Gastrocnemius medialis (tissue), 4 donors: ENCODE measurements at regions not wholly inside any gene's neighbourhood (a gene's known extent, or its start where the extent isn't known, plus 50 kb on each side); places are given as distances from the start of the nearest gene placed in this dataset.

Source experiments
- POLR2A ChIP-seq, 2 donors: fragments of 450-650 bp; IDR thresholded peaks; one replicate each; pipeline ENCODE4 v1.6.1; 2017; ENCODE audit warnings: antibody characterized with exemption in 2 of 2, mild to moderate bottlenecking in 2 of 2, moderate library complexity in 2 of 2
- TF ChIP-seq, protein P1 (sequence below), 5 experiments: fragments of 450-650 bp in 3 of 5; fragments of 200-600 bp in 2 of 5; sonication (generic) in 2 of 5; IDR thresholded peaks in 4 of 5; conservative IDR thresholded peaks in 1 of 5; 1 replicate in 4 of 5; 2 replicates in 1 of 5; pipeline ENCODE4 v1.5.1; 2016 to 2019; ENCODE audit warnings: antibody characterized with exemption in 5 of 5, mild to moderate bottlenecking in 3 of 5, moderate library complexity in 3 of 5

DNA sequence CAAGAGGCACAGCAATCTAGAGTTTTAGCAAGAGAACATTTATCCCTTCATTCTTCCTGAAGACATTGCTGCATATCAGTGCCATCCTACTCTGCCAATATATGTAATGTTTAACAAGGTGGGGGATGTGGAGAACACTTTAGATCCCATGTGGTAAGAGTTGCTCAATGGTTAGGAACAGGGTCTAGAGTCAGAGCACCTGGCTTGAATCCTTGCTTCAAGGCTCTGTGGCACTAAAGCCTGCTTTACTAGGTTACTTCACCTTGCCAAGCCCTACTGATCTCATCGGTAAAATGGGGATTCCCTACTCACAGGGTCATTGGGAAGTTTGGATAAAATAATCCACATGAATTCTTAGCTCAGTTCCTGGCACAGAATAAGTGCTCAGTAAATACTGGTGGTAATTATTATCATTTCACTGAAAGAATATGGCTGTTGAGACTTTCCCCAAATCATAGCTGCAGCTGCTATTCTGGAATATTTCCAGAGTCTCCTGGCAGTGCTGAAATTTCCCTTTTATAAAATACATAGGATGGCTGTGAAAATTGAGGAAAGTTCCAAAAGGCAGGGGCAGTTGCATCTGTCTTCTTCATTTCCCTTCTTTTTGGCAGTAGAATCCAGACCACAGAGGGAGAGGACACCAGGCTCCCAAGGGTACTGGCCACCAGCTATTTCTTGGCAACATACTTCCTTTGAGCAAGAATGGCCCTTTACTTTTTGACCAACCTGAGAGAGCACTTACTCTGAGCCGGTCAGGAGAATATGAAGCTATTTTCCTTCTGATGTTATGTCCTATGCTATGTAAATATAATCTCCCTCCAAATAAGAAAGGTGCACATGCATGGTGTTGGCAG is 142.8 kb downstream of the PALM2AKAP2 start:
- TF ChIP-seq, protein P1, sequence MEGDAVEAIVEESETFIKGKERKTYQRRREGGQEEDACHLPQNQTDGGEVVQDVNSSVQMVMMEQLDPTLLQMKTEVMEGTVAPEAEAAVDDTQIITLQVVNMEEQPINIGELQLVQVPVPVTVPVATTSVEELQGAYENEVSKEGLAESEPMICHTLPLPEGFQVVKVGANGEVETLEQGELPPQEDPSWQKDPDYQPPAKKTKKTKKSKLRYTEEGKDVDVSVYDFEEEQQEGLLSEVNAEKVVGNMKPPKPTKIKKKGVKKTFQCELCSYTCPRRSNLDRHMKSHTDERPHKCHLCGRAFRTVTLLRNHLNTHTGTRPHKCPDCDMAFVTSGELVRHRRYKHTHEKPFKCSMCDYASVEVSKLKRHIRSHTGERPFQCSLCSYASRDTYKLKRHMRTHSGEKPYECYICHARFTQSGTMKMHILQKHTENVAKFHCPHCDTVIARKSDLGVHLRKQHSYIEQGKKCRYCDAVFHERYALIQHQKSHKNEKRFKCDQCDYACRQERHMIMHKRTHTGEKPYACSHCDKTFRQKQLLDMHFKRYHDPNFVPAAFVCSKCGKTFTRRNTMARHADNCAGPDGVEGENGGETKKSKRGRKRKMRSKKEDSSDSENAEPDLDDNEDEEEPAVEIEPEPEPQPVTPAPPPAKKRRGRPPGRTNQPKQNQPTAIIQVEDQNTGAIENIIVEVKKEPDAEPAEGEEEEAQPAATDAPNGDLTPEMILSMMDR (IDR thresholded peaks at IDR 0.05 in 4 of 5, conservative IDR thresholded peaks at IDR 0.05 in 1 of 5) = peak in 1 of 5 experiments; percentile 13
- no peak for TF ChIP-seq POLR2A (IDR thresholded peaks at IDR 0.05)
